22Rv1 (cell line): ENCODE measurements at regions not wholly inside any gene's neighbourhood (a gene's known extent, or its start where the extent isn't known, plus 50 kb on each side); places are given as distances from the start of the nearest gene placed in this dataset.
"Not testable (repeated sequence)": the region's sequence is repeated elsewhere in the genome, so short reads cannot be mapped to it uniquely, and the experiment has no call there.

Experiments
- H3K27ac ChIP-seq: fragments of 450-650 bp; 2 replicates; pipeline ENCODE4 v1.5.1; 2017
- CTCF ChIP-seq: fragments of 450-650 bp; IDR thresholded peaks from 2 replicates; pipeline ENCODE4 v1.5.1; 2017; ENCODE audit warnings: mild to moderate bottlenecking
- ZFX ChIP-seq: fragments of 450-650 bp; IDR thresholded peaks from 2 replicates; pipeline ENCODE4 v1.6.1; 2017; ENCODE audit warnings: antibody characterized with exemption, borderline replicate concordance

DNA sequence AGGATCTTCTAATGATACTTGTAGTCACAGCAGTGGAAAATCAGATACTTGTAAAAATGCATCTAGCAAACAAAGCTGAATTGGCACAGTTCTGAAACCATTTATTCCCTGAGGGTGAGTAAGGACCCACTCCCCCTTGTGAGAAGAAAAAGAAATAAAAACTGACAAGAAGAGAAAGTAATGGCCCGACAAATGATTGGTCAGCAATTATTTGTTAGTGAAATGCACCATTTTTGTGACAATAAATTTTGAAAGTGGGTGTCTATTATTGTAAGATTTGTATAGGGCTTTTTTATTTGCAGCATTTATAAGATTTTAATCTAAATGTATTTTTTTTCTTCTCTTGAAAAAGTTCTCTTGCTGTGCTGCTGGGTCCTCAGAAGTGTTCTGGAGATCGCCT is 600.8 kb downstream of the STK39 start:
- no peak for TF ChIP-seq ZFX
- TF ChIP-seq CTCF: no peak
- H3K27ac ChIP-seq: no peak overlapping the region

- TF ChIP-seq CTCF: no peak
- TF ChIP-seq ZFX: no peak
- H3K27ac ChIP-seq: no peak overlapping the region
Observed at GRCh38 chr2:167640096-167640495, 607.3 kb downstream of the STK39 start.

- no peak overlapping the region for H3K27ac ChIP-seq
- no peak for TF ChIP-seq CTCF
- no peak for TF ChIP-seq ZFX
Observed at GRCh38 chr2:167637741-167638140, 609.7 kb downstream of the STK39 start.

- H3K27ac ChIP-seq: not testable (repeated sequence)
Observed at GRCh38 chr2:167632271-167632670, 615.1 kb downstream of the STK39 start.

DNA sequence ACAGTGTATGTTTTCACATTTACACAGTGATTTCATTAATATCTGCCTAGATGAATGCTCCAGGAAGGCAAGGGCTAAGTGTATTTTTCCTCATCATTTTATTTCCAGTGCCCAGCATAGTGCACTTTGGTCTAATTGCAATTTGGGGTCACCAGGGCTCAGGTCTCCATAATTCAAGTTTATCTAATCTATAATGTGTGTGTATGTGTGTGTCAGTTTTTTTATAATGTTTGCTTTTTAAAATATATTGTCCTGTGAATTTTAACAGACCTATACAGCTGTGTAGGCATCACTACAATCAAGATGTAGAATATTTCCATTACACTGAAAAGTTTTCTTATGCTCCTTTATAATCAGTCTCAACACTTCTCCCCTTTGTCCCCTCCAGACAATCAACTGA is 620.4 kb downstream of the STK39 start:
- H3K27ac ChIP-seq: no peak overlapping the region
- TF ChIP-seq ZFX (no peak), CTCF (no peak)

- H3K27ac ChIP-seq: no peak overlapping the region
- TF ChIP-seq ZFX (no peak), CTCF (no peak)
Observed at GRCh38 chr2:167626301-167626700, 621.1 kb downstream of the STK39 start.

GRCh38 chr2:167616997-167617396 is 630.4 kb downstream of the STK39 start:
- TF ChIP-seq ZFX (no peak), CTCF (no peak)
- no peak overlapping the region for H3K27ac ChIP-seq

DNA sequence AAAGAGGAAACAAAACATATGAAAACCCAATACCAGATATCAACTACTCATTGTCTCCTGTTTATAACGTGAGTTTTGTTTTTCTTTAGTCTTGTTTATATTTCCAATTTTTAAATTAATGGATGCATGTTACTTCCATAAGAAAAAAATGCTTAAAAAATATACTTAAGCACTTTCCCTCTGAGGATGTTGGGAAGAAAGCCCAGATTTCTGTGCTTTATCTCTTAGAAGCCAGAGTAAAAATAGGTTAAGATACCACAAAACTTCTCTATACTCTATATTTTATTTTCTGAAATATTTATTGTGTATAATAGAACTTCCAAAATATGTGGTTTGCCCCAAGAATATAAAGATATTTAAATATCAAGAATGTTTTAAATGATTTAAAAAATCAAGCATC is 633.9 kb downstream of the STK39 start:
- no peak overlapping the region for H3K27ac ChIP-seq
- TF ChIP-seq ZFX: no peak
- TF ChIP-seq CTCF: no peak
